Left forelimb (tissue), 1 donor: ENCODE measurements at regions not wholly inside any gene's neighbourhood (a gene's known extent, or its start where the extent isn't known, plus 50 kb on each side); places are given as distances from the start of the nearest gene placed in this dataset.
"Not testable (repeated sequence)": the region's sequence is repeated elsewhere in the genome, so short reads cannot be mapped to it uniquely, and the experiment has no call there.

ENCODE experiments used
- DNase-seq: peaks from one replicate; pipeline ENCODE4 v3.0.0-alpha.2; 2018; ENCODE audit warnings: low spot score

DNA sequence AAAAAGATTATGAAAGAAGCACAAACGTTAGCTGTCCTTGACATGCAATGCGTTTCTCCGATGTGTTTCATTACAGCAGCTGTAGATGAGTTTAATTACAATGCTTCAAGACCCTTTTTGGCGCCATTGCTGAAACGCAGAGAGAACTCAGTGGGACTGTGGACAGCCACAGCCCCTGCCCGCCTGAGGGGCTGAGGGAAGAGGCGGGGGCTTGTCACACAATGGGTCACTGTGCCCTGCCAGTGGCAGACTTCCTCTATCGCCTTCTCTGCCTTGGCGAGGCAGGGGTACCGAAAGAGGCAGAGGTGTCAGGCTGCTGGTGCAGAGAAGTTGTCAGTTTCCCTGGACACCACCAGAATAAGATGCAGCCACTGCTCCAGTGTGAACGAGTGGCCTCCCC lies 252.0 kb downstream of the NR2F2 start:
- no peak for DNase-seq

DNA sequence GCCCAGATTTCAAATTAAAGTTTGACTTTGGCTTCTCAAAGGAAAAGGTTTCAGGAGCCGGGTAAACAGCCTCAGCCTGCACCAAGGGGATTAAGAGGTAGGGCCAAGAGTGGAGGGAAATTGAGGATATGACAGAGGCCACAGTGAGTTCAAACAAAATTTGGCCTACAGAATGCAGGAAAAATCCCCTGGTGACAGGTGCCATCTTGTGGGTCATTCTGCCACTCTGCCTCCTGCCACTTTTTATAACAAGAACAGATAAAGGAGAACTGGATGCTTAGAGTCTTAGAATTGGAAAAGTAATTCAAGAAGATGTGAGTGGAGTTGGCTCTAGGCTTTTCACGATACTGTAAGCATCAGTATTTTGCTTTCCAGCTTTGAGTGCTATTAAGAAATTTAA lies 253.2 kb downstream of the NR2F2 start:
- DNase-seq: no peak

DNA sequence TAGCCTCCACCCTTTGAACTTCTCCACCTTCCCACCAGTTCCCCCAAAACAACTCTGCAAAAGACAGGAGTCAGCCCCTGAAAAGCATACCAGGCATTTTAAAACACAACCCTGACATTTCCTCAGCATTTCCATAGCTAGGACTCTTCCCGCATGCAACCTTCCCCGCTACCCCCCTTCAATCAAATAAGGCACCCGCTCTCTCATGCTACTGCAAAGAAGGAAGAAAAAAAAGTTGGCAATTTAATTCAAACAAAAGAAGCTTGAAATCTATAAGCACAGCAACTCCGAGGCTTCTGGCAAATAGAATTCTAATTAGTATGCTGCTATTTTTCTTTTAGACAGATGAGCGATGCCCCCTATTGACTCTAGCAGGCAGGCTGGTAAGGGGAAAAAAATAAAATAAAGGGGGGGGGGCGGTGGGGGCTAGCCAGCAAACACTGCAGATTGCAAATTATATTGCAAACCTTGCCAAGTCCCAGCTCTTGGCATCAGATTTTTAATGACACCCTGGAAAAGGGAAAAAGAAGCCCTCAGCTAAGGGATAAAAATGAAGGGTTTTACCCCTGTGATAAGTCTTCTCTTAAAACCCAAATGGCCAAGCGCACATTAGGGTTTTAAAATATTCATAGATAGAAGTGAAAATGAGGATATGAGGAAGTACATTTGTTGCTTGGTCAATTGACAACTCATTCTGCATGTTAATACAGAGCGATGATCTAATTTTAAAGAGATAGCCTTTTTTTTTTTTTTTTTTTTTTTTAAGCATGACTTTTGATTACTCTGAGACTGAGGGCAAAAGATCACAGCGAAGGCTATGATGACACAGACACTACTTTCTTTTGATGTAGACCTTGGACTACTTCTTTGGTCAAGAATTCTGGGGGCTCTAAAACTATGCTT lies 255.2 kb downstream of the NR2F2 start:
- DNase-seq: no peak

DNA sequence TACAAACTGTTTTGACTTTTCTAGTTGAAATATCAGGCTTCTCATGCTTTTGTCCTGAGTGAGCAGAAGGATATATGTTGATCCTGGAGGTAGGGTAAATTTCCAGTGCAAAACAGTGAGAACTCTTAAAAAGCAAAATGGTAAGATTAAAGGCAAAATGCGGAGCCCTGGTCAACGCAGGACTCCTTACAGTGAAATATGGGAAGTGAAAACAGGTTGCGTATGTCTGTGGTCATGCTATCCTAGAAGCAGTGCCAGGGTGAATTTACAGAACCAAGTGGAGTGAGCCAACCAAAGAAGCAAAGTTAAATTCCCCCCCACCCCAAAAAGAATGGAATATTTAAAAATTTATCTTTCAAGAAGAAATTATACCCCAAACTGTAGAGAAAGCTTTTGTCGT lies 256.4 kb downstream of the NR2F2 start:
- no peak for DNase-seq

DNA sequence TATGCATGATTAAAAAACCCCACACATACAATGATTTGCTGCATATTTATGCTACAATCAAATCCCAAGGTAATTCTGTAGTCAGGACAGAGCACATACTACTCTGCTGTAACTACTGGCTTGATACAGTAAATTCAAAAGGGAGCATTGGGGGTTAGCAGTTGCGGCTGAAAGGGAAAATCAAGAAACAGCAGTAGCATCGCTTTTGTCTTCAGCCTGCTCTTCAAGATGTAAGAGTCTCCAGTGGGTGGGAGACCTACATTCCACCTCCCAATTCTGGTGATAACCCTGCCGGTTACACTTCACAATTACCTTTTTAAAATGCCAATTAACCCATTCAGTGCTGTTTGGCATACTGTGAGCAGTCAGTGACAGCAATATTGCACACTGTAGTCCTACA lies 259.4 kb downstream of the NR2F2 start:
- no peak for DNase-seq

DNA sequence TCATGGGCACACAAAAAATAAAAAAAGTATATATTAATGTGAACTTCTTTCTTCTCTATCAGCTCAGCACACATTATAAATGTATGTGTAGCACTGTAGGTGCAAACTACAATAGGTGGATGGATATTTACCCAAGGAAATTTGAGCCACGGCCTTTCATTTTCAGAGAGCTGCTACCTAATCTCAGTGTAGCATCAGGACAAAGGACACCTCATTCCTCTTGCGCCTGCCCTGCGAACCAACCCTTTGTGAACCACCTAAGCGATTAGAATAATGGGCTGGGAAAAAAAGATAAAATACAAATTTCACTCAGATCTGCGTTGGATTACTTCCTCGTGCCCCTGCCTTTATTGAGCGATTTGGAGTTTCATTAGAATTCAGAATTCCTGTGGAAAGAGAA lies 263.2 kb downstream of the NR2F2 start:
- DNase-seq: no peak

DNA sequence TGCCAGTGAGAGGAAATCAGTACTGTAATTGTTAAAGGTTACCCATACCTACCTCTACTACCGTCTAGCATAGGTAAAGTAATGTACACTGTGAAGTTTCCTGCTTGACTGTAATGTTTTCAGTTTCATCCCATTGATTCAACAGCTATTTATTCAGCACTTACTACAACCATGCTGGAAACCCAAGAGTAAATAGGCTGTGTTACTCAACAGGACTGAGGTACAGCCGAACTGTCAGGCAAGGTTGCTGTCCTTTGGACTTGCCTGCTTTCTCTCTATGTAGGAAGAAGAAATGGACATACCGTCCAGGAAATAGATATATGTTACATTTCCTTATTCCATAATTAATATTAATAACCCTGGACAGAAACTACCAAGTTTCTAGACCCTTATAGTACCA lies 265.5 kb downstream of the NR2F2 start:
- no peak for DNase-seq

DNA sequence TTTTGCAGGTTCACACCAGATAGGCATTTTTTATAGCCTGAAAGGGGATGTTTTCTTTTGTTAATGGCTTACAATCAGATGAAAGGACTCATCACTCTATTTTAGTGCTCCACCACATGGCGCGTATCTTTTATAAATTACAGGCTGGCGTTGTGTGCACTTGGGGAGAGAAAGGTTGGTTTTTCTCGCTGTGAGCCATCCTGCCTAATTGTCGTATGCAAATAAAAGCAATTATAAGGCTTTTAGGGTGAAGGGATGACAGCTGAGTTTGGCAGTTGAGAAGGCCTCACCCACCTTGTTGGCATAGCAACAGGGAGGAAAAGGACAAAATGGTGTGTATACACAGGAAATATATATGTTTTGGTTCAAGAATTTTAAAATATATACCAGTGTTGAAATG lies 268.0 kb downstream of the NR2F2 start:
- no peak for DNase-seq

DNA sequence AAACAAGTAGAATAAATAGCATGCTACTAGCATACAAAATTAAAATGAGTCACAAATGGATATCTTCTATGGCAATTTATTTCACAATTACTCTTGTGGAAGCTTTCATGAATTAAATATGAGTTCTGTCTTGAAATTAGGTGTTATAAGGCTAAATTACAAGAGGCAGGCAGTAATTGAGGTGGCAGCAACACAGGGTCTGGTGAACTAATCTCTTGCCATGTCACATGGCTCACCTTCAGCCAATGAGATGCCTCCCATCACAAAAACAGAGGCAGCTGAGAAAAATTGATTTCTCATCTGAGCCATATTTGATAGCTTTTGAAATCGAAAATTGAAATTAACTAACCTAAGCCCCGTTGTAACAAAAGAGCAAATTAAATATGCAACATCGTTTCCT lies 268.8 kb downstream of the NR2F2 start:
- no peak for DNase-seq

DNA sequence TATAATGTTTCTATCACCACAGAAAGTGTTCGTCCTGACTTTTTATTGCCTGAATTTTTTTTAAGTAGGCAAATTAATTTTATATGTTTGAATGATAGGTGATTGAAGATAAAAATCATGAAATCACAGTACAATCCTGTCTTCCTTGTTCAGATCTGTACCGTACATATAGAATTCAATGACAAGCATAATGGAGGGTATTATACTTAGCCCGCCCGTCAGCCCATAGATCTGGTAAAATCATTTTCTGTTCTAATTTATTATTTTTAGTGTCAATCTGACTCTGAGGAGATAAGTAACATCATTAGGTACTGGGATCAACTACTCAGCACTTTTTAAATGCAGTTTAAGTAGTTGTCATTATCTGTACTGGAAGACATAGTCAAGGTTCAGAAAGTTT lies 269.9 kb downstream of the NR2F2 start:
- no peak for DNase-seq

DNA sequence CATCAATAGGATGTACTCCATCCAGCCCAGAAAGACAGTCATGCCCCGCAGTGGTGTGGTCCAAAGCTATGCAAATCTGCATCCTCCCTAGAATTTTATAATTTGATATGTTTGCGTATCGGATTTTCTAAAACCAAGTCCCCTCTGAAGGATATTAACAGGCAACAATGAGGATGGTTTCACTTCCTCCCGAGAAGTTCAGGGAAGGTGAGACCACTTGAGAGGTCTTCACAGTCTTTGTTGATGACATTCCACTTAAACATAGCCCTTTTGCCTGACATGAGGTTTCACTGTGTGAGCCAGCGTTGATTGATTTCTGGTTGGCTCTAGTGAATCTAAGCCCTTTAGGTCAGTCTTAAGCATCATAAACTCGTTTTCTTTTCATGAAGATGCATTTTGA lies 276.1 kb downstream of the NR2F2 start:
- no peak for DNase-seq

DNA sequence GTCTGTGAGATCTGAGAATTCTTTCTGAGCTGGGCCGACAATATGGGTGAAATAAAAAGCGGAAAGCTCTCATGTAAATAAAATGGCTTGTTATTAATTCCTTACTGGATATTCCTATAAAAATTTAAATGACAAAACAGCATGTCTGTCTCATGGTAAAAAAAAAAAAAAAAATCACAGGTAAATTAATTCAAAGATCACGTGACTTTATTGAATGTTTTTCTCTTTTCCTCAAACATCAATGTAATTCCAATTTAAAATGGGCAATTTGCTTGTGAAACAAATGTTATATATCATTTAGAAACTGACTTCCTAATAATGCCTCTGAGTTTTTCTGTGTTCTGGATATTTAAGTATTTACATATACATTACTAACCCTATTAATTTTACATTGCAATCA lies 280.3 kb downstream of the NR2F2 start:
- DNase-seq: no peak

DNA sequence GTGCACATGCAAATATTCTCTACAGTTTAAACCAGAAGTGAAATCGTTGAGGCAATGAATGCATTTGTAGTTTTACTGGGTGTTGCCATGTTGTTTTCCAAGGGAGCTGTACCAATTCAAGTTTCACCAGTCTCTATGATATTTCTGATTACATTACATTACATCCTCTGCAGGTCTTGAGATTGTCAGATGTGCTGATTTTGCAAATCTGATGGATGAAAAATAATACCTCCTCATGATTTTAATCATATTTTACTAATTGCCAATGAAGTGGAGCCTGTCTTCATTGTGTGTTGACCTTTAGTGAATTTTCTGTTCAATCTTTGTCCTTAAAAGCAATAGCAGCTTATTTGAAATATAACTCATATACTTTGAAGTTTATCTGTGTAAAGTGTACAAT lies 282.4 kb downstream of the NR2F2 start:
- no peak for DNase-seq

DNA sequence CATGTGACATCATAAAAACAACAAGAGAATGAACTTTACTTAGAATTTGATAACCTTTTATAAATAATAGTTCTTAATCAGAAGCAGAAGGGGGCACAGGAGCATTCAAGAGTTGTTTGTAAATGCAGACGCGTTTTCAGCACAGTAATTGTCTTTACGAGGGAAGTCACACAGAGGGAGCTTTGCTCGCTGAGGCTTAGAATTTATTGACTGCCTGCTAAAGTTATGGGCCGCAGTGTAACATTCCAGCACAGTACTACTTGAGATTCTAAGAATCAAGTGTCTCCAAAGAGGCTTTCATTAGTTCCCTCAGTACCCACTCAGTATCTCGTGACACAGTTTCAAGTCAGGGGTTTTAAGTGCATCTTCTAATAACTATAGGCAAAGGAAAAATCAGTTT lies 288.7 kb downstream of the NR2F2 start:
- no peak for DNase-seq

DNA sequence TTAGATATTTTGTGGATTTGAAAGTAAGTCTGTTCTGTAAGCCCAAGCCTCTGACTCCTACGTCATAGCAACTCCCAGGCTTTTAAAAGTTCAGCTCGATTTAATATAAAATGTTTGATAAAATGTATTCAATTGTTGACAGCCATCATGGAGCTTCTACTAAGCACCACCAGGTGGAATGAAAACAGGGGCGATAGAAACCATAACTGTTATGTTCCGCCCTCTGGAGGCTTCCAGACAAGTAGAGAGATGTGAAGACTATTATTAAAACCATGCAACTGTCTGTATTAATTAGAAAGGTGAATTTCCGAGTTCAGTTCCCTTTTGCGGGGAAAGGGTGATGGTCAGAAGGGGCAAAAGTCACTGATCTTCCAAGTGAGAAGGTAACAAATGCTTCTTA lies 292.2 kb downstream of the NR2F2 start:
- DNase-seq: no peak

DNA sequence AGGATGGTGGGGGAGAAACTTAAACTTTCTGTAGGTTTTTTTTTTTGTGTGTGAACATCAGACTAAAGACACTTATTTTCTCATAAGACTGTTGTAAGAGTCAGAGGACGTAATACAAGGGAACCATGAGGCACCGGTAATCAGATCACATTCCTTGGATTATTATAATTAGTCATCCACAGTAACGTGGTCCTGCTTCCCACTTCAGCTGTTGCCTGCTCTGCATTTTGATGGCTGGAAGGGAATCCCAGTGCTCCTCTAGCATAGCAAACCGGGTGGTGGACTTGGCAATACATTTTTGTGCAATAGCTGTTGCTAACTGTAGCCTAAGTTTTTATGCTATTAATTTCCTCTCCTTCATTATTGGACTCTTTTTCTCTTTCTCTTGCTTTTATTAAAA lies 294.8 kb downstream of the NR2F2 start:
- DNase-seq: no peak

DNA sequence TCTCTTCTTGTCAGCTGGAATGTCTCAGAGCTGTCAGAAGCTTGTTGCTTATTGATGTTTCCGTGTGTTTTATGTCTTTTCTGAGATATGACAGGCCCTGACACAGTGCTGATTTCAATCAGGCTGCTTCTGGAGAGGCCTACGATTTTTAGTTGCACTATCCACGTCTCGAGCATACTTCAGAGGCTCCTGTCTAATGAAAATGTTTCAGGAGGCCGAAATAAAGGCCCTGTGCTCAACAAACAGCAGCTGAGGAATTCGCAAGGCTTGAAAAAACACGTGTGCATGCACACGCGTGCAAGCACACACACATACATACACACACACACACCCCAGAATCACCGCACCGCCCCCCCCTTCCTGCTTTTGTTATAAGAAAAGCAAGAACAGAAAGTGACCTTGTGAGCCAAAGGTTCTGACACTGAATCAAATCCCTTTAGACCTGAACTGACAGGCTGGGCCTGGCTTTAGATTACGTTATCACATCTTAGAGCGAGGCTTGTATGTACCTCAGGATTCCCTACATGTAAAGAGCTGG lies 296.6 kb downstream of the NR2F2 start:
- no peak for DNase-seq

DNA sequence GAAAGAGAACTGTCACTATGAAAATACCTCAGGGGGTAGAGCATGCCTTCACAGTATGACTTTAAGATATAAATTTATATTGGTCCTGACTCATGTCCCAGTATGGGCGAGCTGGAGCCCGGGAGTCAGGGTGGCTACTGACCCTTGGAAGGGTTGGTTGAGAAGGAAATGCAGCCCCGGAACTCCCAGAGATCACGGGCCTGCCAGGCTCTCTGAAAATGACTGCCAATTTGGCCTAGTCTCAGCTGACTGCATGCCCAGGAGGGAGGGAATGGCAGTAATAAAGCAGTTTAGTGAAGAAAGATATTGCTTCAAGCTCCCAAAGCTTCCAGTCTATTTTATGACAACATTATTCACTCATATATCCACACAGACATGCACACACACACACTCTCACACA lies 299.0 kb downstream of the NR2F2 start:
- DNase-seq: no peak

DNA sequence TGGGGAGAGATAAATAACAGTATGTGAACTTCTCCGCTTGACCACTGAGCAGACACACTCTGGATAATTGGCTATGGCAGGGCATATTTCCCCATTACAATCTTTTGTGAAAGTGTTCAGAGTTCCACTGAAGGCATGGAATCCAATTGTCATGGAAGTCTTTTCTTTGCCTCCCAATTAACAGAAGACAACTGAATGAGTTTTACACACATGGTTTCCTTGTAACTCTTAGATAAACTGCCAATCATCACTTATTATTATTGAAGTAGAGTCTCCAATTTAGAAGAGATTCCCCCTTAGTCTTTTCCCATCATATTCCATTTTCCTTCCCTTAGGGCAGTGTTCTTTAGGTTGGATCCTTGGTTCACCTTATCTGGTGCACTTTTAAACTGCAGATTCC lies 308.3 kb downstream of the NR2F2 start:
- DNase-seq: no peak

DNA sequence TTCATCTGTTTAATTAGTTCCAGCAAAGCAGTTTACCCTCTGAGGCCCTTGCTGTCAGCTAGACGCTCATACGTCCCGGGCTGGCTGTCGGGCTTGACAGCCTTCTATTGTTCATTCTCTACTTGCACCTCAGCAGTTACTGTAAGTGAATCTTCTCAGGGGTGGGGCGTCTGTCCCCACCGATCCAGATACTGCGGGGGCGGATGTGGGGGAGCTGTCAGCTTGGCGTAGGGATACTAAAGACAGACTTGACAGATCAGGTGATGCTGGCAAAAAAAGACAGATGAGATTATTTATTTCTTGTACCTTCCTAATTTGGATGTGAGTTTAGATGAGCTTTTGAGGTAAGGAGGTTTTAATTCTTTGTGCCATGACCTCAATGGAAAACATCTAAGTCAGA lies 315.3 kb downstream of the NR2F2 start:
- no peak for DNase-seq

DNA sequence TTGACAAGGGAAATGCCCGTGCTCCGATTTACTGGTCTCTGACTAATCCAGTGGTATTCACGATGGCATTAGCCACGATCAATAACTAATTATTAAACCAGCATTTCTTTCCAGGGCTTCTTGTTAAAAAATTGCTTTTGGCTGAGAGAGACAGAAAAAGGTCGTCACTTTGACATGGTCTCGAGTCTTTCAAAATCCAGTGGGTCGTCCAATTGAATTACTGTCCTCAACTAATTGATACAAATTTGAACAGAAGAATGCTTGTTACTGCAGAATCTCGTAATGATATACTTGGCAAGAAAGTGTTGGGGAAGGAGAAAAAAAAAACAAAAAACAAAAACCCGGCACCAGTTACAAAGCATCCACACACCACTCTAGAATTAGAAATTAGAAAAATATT lies 318.4 kb downstream of the NR2F2 start:
- no peak for DNase-seq

DNA sequence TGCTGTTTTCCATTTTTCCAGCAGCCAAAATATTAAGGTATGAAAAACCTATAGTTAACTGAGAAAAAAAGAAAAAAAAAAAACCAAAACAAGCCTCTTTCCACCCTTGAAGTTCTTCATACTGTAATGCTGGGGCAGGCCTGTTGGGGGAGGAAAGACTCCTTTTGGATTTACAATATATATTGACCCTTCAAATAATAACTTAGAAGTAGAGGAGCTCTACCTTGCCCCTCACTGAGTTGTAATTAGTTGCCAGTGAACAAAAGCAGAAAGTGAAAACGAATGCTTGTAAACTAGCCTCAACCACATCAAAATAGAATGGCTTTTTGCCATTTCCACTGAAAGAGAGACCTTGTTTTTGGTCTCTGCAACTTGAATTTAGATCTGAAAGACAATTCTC lies 326.6 kb downstream of the NR2F2 start:
- no peak for DNase-seq

DNA sequence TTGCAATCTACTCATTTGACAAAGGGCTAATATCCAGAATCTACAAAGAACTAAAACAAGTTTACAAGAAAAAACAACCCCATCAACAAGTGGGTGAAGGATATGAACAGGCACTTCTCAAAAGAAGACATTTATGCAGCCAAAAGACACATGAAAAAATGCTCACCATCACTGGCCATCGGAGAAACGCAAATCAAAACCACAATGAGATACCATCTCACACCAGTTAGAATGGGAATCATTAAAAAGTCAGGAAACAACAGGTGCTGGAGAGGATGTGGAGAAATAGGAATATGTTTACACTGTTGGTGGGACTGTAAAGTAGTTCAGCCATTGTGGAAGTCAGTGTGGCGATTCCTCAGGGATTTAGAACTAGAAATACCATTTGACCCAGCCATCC lies 336.5 kb downstream of the NR2F2 start:
- not testable (repeated sequence) for DNase-seq

DNA sequence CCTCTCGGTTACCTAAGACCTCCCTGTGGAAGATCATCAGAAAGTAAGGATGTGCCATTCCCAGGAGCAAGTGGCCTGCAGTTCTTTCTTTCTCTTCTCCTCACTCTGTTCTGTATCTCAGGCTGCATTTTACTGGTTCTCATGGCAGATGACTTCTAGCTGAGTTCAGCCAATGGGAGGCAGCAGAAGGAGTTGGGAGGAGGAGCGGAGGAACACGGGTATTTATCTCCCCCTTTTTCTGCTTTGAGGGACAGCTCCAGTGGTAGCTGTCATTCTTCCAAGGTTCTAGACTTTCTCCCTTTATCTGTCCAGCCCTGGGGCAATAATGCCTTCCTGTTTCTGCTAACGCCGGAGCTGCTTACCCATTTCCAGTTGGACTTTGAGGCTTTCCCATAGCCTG lies 339.9 kb downstream of the NR2F2 start:
- no peak for DNase-seq
